HG02870 (cell line): ENCODE measurements at regions not wholly inside any gene's neighbourhood (a gene's known extent, or its start where the extent isn't known, plus 50 kb on each side); places are given as distances from the start of the nearest gene placed in this dataset.
"Not testable (repeated sequence)": the region's sequence is repeated elsewhere in the genome, so short reads cannot be mapped to it uniquely, and the experiment has no call there.

Experiments
- ATAC-seq: cut with Tn5 transposase; IDR thresholded peaks from one replicate; pipeline ENCODE4 v1.9.1; 2021; ENCODE audit warnings: mild to moderate bottlenecking, moderate library complexity; ENCODE audit not compliant: unreplicated experiment

DNA sequence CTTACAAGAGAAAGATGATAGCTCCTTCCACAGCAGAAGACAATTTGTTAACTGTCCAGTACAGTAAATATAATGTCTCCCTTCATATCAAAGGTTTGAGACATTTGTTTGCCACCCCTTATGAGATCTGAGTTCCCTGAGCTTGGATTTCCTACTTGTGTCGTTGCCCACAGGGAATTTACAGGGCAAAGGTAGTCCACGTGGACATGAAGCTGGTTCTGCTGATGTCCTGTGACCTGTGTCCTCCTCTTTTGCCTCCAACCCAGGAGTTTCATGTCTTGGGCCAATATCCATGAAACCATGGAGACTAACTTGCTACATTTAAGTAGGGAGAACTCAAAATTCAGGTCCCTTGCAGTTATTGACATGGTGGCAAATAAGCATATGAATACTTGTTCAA lies 172.2 kb upstream of the KCTD7 start:
- ATAC-seq = not testable (repeated sequence)

DNA sequence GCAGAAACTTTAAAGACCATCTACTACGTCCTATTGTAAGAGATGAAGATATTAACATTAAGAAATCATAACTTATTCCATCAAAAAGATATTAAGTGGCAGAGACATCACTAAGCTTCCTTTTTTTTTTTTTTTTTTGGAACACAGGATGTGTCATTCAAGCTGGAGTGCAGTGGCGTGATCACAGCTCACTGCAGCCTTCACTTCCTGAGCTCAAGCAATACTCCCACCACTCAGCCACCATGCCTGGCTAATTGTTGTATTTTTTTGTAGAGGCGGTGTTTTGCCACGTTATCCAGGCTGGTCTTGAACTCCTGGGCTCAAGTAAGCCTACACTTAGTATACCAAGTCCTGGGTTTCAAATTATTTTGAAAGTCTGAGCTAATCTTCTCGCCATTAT lies 169.7 kb upstream of the KCTD7 start:
- not testable (repeated sequence) for ATAC-seq

DNA sequence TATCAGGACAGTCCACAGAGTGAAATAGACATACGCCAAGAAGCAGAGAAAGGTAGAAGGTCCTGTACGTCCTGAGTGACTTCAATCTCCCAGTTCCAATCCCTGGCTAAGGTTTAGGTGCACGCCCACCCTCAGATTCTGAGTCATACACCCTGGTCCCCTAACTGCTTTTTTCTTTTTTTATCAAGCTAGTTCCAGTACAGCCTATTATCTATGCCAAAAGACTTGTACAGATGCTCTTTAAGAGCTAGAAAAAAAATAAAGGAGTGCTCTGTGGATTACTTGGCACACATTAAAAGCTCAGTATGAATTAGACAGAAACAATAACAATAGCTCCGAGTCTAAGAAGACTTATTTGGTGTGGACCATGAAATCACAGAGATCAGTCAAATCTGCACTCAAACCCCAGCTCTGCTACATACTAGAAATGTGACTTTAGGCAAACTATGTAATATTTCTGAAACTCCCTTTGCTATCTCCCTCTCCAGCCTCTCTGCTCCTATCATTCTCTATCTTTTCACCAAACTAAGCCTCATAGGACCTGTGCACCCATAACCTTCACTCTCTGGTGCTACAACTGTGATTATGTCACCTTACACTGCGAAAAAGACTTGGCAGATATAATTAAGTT lies 168.8 kb upstream of the KCTD7 start:
- ATAC-seq = not testable (repeated sequence)

DNA sequence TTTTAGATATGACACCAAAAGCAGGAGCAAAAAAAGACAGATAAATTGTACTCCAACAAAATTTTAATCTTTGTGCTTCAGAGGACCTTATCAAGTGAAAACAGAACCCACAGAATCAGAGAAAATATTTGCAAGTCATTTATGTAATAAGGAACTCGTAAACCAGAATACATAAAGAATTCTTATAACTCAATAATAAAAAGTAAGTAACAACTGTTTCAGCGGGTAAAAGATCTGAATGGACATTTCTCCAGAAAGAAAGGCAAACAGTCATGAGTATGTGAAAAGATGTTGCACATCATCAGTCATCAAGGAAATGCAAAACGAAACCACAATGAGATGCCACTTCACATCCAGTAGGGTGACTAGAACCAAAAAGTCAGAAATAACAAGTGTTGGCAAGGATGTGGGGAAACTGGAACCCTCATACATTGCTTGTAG lies 167.7 kb upstream of the KCTD7 start:
- ATAC-seq = no peak

DNA sequence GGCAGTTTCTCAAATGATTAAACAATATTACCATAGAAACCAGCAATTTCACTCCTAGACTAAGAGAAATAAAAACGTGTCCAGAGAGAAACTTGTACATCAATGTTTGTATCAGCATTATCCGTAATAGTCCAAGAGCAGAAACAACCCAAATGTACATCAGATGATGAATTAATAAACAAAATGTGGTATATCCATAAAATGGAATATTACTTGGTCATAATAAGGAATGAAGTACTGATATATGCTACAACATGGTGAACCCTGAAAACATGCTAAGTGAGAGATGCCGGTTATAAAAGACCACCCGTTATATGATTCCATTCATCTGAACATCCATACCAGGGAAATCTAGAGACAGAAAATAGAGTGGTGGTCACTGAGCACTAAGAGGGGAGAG lies 167.3 kb upstream of the KCTD7 start:
- not testable (repeated sequence) for ATAC-seq

DNA sequence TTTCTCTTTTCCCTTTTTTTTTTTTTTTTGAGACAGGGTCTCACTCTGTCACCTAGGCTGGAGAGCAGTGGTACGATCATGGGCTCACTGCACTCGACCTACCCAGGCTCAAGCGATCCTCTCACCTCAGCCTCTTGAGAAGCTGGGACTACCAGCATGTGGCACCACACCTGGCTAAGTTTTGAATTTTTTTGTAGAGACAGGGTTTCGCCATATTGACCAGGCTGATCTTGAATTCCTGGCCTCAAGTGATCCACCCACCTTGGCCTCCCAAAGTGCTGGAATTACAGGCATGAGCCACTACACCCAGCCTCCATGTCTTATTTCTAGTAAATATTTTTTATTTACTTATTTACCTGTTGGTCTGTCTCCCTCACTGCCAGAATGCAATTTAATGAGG lies 165.8 kb upstream of the KCTD7 start:
- not testable (repeated sequence) for ATAC-seq

DNA sequence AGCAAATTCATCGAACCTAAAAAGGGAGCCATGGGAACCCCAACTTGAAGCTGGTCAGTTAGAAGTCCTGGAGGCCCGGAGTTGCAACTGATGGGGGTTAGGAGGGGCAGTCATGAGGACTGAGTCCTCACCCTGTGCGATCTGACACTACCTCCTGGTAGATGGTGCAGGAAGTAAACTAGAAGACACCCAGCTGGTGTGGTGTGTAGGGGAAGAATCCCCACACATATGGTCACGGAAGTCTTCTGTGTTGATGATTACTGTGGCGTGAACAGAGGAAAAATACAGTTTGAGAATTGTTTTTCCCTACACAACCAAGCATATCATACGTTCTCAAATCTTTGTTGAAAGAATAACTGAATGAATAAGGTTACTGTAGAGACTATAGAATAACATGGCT lies 164.6 kb upstream of the KCTD7 start:
- ATAC-seq = no peak

DNA sequence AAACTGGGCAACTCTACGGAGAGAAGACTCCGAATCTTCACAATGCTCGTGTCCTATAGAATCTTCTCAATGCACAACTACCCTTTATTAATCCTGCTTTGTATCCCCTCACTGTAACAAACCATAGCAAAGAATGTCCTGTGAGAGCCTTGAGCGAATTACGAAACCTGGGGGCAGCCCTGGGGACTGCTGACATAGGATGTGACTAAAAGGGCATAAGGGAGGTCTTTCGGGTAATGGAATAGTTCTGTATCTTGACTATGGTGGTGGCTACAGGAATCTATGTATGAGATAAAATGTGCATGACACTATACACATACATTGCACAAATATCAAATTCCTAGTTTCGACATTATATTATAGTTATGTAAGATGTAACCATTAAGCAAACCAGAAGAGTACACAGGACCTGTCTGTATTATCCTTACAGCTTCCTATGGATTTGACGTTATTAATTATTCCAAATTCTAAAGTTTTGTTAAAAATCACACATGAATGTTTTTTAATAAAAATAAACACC lies 162.5 kb upstream of the KCTD7 start:
- no peak for ATAC-seq

DNA sequence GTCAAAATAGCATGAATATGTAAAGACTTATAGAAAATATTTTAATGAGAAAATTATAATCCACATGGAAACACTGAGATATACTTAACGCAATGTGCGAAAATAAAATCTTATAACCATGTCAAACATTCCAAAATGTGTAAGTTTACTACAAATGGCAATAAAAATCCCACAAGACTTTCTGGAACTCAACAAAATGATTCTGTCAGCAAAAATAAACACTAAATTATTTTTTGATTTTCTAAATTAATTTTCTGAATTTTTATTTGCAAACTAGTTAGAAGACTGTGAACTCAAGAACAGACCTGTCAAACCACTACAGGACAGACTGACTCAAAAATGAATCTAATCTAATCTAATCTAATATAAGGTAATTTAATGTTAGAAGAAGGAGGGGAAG lies 160.8 kb upstream of the KCTD7 start:
- ATAC-seq = no peak

DNA sequence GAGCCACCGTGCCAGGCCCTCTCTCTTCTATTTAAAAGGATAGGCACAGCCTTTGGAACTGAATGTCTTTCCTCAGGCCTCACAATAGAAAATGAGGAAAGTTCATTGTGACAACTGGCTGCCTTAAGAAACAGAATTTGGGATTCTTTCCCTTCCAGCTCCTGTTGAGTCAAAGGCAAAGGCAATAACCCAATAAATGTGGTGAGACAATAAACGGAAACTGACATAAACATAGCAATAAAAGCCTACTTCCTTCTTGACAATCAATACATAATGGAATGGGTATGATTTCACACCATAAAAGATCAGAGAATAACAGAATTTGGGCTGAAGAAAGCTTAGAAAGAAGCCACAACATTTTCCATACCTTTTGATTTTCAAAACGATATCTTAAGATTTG lies 155.6 kb upstream of the KCTD7 start:
- not testable (repeated sequence) for ATAC-seq

DNA sequence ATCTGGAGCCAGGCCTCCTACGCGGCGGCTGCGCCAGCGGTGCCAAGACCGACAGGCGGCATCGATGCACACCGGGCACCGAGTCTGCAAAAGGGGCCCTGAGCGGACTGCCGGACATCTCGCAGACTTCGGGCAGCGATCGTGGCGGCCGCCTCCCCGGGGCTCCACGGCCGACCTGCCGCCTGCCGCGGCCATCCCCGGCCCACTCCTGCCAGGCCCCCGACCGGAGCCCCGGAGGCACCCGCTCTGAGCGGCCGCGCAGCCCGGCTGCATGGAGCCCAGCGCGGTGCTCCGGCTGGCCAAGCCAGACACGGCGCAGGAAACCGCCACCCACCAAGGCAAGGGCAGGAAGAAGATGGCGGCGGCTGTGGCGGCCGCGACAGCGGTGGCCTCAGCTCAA lies 154.2 kb upstream of the KCTD7 start:
- ATAC-seq = no peak

DNA sequence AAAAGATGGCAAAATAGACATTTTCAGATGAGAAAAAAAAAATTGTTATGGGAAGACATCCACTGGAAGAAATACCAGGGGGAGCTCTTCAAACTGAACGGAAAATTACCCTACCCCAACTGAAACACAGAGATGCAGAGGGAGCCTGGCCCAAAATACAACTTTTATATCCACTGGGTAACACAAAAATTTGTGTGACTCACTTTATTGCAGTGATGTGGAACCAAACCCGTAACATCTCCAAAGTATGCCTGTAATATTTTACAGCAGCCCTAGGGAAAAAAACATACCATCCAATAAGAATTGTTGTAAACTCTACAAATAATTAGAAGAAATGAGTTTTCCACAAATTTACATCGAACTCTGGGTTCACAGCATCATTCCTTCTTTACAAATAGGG lies 152.6 kb upstream of the KCTD7 start:
- not testable (repeated sequence) for ATAC-seq

DNA sequence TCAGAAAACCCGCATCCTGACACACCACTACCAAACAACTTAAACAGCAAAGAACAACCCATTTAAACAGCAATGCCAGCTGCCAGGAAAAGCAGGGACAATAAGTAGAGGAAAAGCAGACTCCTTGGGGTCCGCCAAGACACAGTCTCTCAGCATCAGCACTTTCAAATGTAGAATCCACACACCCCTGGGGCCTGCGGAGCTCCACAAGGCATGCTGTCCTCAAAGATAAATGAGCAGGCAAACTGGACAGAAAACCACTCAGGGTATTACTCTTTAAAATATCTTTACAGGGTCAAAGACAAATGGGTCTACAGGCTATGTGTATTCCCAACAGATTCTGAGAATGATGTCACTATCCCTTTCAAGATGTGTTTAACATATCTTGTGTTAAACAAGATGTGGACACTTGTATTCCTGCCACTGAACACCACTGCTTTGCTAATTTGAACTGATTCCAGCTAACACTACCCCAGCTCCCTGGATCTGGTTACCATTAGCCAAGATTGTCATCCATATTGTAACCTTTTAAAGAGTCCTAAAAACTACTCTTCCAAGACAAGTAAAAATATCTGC lies 150.8 kb upstream of the KCTD7 start:
- ATAC-seq = not testable (repeated sequence)

DNA sequence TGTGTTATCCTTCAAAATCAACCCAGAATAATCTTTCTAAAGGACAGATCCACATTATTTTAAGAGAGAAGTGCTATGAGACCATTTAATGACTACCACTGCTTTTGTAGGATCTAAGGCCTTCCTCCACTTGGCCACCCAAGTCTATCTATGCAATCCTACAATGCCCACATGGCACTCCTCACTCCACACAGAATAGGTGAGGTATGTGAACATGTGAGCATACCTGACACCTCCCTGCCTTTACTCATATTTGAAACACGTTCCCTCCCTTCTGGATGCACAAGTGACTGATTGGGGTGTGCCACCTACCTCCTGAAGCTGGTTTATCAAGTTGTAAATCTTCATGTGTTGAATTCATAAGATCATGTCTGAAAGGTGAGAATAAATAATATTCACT lies 147.5 kb upstream of the KCTD7 start:
- ATAC-seq = not testable (repeated sequence)

DNA sequence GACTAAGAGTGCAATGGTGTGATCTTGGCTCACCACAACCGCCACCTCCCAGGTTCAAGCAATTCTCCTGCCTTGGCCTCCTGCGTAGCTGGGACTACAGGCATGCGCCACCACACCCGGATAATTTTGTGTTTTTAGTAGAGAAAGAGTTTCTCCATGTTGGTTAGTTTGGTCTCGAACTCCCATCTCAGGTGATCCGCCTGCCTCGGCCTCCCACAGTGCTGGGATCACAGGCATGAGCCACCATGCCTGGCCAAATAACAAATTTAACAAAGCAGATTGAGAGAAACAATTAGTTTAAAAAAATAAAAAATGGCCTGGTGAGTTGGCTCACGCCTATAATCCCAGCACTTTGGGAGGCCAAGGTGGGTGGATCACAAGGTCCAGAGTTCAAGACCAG lies 139.6 kb upstream of the KCTD7 start:
- ATAC-seq = not testable (repeated sequence)

DNA sequence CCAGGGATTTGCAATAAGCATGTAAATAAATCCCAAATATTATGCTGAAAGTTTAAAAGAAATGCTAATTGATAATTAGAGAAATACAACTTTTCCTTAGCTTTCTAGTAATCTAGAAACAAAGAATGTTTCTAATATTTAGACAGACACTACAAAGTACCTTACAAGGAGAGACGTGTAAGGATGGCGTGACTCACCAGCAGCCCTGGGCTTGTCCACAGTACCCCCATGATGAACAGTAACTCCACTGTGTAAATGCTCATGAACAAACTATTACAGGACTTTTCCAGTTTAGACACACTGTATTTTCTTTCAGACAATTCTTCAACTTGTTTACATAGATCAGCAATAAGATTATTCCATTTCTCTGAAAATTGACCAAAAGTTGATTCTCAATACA lies 138.9 kb upstream of the KCTD7 start:
- not testable (repeated sequence) for ATAC-seq

DNA sequence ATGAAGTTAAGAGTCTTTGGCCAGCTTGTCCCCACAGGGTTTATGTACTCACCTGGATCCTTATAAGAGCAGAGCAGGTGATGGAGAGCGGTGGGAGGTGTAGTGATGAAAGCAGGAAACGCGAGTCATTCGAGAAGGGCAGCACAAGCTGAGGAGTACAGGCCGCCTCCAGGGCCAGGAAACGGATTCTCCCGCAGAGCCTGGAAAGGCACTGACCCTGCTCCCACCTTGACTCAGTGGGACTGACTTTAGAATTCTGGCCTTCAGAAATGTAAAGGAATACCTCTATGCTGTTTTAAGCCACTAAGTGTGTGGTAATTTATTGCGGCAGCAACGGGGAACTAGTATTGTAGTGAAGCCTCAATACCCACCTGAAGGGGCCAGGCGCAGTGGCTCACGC lies 137.7 kb upstream of the KCTD7 start:
- ATAC-seq = not testable (repeated sequence)

DNA sequence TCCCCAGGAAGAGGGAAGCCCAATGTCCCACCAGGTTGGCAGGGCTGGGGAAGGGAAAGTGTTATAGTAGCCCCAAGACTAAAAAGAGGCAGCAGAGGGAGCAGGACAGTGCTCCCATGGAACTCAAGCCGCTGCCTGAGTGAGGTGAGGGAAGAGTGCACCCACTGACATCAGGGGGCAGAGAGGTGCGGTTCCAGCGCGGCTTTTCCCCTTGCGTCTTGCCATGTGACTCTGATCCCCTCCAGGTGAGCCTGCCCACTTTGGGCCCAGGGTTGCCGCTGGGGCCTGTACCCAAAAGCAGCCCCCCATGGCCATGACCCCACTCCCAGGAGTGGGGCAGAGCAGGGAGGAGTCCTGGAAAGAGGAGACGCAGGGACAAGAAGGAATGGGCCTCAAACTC lies 136.3 kb upstream of the KCTD7 start:
- ATAC-seq = not testable (repeated sequence)

DNA sequence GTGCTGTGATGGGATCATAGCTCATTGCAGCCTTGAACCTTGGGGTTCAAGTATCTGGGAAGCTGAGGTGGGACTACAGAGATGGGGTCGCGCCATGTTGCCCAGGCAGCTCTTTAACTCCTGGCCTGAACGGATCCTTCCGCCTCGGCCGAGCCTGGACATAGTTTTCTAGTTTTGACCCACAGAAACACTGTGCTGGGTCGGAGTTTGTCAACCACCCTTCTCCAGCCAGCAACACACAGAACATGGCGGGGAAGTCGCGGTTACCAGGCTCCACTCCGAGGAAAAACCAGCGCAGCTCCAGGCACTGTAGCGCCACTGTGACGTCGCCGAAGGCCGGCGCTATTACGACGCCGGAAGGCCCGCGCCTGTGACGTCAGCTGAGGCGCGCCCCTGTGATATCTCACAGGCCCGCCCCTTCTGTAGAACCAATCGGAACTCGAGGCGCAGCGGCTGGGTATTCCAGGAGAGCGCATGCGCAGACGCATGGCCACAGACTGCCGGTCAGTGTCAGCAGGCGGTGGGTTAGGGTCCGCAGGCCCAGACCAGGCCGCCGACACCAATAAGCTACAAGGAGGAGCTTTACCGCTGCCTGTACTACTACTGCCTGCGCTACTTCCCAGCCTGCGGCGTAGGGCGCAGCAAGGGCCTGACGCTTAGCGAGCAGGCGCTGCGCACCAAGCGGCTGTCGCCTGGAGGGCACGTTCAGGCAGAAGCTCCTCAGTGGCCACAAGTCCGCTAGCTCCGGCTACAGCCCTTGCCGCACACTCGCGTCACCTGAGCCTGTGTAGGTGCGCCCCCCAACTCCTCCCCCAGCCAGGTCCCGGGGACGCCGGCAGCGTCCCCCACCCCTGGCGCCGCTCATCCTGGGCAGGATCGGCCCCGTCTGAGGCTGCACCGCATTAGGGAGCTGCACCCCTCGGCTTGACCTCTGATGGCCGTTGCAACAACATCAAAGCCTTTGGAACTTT lies 135.2 kb upstream of the KCTD7 start:
- peak; percentile 96 for ATAC-seq

DNA sequence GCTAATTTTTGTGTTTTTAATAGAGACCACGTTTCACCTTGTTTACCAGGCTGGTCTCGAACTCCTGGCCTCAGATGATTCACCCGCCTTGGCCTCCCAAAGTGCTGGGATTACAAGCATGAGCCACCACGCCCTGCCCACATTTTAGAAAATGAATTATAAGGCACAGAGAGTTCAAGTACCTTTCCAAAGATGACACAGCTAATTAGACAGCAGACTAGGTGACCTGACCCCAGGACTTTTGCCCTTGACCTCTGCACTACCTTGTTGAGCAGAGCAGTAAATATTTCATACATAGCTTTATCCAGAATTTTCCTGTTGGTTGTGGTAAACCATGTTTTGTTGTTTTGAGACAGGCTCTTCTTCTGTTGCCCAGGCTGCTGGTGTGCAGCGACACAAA lies 131.3 kb upstream of the KCTD7 start:
- no peak for ATAC-seq

DNA sequence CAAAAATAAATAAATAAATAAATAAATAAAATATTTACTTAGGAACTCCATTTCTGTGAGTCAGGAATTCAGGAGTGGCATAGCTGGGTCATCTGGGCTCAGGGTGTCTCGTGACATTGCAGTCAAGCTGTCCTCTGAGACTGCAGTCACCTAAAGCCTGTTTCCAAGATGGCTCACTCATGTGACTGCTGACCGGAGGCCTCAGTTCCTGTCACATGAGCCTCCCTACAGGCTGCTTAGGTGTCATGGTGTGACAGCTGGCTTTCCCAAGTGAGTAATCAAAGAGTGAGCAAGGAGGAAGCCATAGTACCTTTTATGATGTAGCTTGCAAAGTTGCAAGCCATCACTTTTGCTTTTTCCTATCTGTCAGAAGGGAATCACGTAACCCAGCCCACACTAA lies 128.6 kb upstream of the KCTD7 start:
- ATAC-seq = no peak
